Neural progenitor cell (in vitro differentiated cells): ENCODE measurements at regions not wholly inside any gene's neighbourhood (a gene's known extent, or its start where the extent isn't known, plus 50 kb on each side); places are given as distances from the start of the nearest gene placed in this dataset.

Experiments used
- DNase-seq: peaks from one replicate; pipeline ENCODE4 v3.0.0-alpha.2; 2016; ENCODE audit warnings: low spot score
- H2AFZ ChIP-seq: fragments of 200-600 bp; sonication (generic); replicated peaks from 2 replicates; pipeline ENCODE4 v1.6.1; 2016; ENCODE audit warnings: antibody characterized with exemption
- H3F3A ChIP-seq: fragments of 200-600 bp; sonication (generic); 2 replicates; pipeline ENCODE4 v1.6.1; 2016; ENCODE audit warnings: antibody characterized with exemption, low read depth
- H3K27ac ChIP-seq: fragments of 200-600 bp; sonication (generic); 2 replicates; pipeline ENCODE4 v1.5.1; 2016; ENCODE audit warnings: mild to moderate bottlenecking
- H3K27me3 ChIP-seq: fragments of 200-600 bp; sonication (generic); 2 replicates; pipeline ENCODE4 v1.6.1; 2016; ENCODE audit warnings: mild to moderate bottlenecking, moderate library complexity
- H3K36me3 ChIP-seq: fragments of 200-600 bp; sonication (generic); 2 replicates; pipeline ENCODE4 v1.5.1; 2016
- H3K4me1 ChIP-seq: fragments of 200-600 bp; sonication (generic); 2 replicates; pipeline ENCODE4 v1.6.1; 2016; ENCODE audit warnings: mixed run types
- H3K4me2 ChIP-seq: fragments of 200-600 bp; sonication (generic); 2 replicates; pipeline ENCODE4 v1.6.1; 2016
- H3K4me3 ChIP-seq: fragments of 200-600 bp; sonication (generic); 2 replicates; pipeline ENCODE4 v1.5.1; 2016
- H3K79me2 ChIP-seq: fragments of 200-600 bp; sonication (generic); 2 replicates; pipeline ENCODE4 v1.6.1; 2016; ENCODE audit warnings: low read depth
- H3K9ac ChIP-seq: fragments of 200-600 bp; sonication (generic); 2 replicates; pipeline ENCODE4 v1.6.1; 2016
- H3K9me3 ChIP-seq: fragments of 200-600 bp; sonication (generic); 2 replicates; pipeline ENCODE4 v1.5.1; 2016; ENCODE audit warnings: low read depth
- H4K20me1 ChIP-seq: fragments of 200-600 bp; sonication (generic); 2 replicates; pipeline ENCODE4 v1.6.1; 2016; ENCODE audit warnings: low read depth
- H3K27ac Mint-ChIP-seq: 3 replicates; pipeline ENCODE4 v1.8.0; 2021; ENCODE audit warnings: mixed read lengths
- H3K27me3 Mint-ChIP-seq: 2 replicates; pipeline ENCODE4 v1.8.0; 2022; ENCODE audit warnings: low read depth, mild to moderate bottlenecking, inconsistent platforms, moderate library complexity, mixed read lengths; ENCODE audit not compliant: insufficient read depth
- H3K36me3 Mint-ChIP-seq: 3 replicates; pipeline ENCODE4 v1.8.0; 2021; ENCODE audit warnings: mixed read lengths
- H3K4me1 Mint-ChIP-seq: 3 replicates; pipeline ENCODE4 v1.8.0; 2021; ENCODE audit warnings: mixed read lengths
- H3K4me3 Mint-ChIP-seq: 3 replicates; pipeline ENCODE4 v1.8.0; 2021; ENCODE audit warnings: mild to moderate bottlenecking, moderate library complexity, mixed read lengths
- H3K9me3 Mint-ChIP-seq: 3 replicates; pipeline ENCODE4 v1.8.0; 2020; ENCODE audit warnings: mixed read lengths
- EZH2 ChIP-seq: fragments of 200-600 bp; sonication (generic); IDR thresholded peaks from 2 replicates; pipeline ENCODE4 v1.6.1; 2017; ENCODE audit warnings: antibody characterized with exemption, mild to moderate bottlenecking, moderate library complexity
- EZH2phosphoT487 ChIP-seq: fragments of 200-600 bp; sonication (generic); IDR thresholded peaks from 2 replicates; pipeline ENCODE4 v1.6.1; 2017; ENCODE audit warnings: antibody characterized with exemption
- TF ChIP-seq, protein P1 (sequence below): fragments of 200-600 bp; sonication (generic); IDR thresholded peaks from 2 replicates; pipeline ENCODE4 v1.5.1; 2017; ENCODE audit warnings: antibody characterized with exemption, mild to moderate bottlenecking

DNA sequence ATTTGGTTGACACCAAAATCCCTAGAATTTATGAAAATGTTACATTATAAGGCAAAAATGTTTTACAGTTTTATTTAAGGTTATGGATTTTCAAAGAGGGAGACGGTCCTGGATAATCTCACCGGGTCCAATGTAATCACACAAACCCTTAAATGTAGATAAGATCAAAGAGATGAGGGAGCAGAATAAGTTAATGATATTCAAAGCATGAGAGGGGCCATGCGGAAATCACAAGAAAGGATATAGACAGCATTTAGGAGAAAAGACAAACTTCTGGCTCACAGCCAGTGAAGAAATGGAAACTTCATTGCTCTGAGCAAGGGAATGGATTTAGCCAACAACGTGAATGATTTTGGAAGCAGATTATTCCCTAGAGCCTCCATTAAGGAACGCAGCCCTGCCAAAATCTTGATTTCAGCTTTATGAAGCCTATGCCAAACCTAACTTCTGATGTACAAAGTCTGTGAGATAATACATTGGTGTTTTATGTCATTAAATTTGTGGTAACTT is 684.4 kb upstream of the GNPDA2 start:
- no peak overlapping the region for H2AFZ ChIP-seq
- Mint-ChIP-seq H3K4me1 (no peaks in the 10 kb centered on the region), H3K36me3 (no peaks in the 10 kb centered on the region), H3K4me3 (no peak overlapping the region), H3K27me3 (no peaks in the 10 kb centered on the region), H3K27ac (no peak overlapping the region), H3K9me3 (no peaks in the 10 kb centered on the region)
- H3K36me3 ChIP-seq, result no peaks in the 10 kb centered on the region
- no peaks in the 10 kb centered on the region for H3K9me3 ChIP-seq
- H3K27me3 ChIP-seq, result no peaks in the 10 kb centered on the region
- no peak overlapping the region for H3K4me3 ChIP-seq
- H3K27ac ChIP-seq, result no peak overlapping the region
- no peaks in the 10 kb centered on the region for H3K79me2 ChIP-seq
- no peaks in the 10 kb centered on the region for H4K20me1 ChIP-seq
- H3K4me2 ChIP-seq, result no peak overlapping the region
- no peaks in the 10 kb centered on the region for H3F3A ChIP-seq
- TF ChIP-seq EZH2phosphoT487 (no peak), EZH2 (no peak)
- TF ChIP-seq, protein P1, sequence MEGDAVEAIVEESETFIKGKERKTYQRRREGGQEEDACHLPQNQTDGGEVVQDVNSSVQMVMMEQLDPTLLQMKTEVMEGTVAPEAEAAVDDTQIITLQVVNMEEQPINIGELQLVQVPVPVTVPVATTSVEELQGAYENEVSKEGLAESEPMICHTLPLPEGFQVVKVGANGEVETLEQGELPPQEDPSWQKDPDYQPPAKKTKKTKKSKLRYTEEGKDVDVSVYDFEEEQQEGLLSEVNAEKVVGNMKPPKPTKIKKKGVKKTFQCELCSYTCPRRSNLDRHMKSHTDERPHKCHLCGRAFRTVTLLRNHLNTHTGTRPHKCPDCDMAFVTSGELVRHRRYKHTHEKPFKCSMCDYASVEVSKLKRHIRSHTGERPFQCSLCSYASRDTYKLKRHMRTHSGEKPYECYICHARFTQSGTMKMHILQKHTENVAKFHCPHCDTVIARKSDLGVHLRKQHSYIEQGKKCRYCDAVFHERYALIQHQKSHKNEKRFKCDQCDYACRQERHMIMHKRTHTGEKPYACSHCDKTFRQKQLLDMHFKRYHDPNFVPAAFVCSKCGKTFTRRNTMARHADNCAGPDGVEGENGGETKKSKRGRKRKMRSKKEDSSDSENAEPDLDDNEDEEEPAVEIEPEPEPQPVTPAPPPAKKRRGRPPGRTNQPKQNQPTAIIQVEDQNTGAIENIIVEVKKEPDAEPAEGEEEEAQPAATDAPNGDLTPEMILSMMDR, result no peak
- no peak overlapping the region for H3K9ac ChIP-seq
- DNase-seq, result no peak
- H3K4me1 ChIP-seq, result no peaks in the 10 kb centered on the region

DNA sequence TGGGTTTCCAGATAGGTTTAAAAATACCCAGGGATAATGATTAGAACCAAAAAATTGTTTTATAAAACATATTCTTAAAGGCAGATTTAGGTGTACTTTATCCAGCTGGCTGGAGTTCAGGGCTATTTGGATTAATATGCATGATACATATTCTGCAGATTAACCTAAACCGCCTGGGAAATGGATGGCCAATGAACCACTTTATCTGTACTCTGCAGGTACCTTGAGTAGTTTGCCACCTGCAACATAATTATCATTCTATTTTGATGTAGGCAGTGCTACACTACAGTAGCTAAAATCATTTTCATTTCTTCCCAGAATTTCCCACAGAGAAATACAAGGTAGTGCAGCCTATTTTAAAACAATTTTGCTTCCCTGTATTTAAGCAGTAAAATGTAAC is 683.2 kb upstream of the GNPDA2 start:
- Histone ChIP-seq H3K27me3 (no peaks in the 10 kb centered on the region), H3K4me1 (no peaks in the 10 kb centered on the region), H3K9me3 (no peaks in the 10 kb centered on the region), H2AFZ (no peak overlapping the region), H3K4me3 (no peak overlapping the region), H3K27ac (no peak overlapping the region), H4K20me1 (no peaks in the 10 kb centered on the region), H3K36me3 (no peaks in the 10 kb centered on the region), H3K9ac (no peak overlapping the region), H3K79me2 (no peaks in the 10 kb centered on the region), H3F3A (no peaks in the 10 kb centered on the region), H3K4me2 (no peak overlapping the region)
- Mint-ChIP-seq H3K4me1 (no peaks in the 10 kb centered on the region), H3K4me3 (no peak overlapping the region), H3K27me3 (no peaks in the 10 kb centered on the region), H3K36me3 (no peaks in the 10 kb centered on the region), H3K9me3 (no peaks in the 10 kb centered on the region), H3K27ac (no peak overlapping the region)
- no peak for TF ChIP-seq EZH2
- no peak for DNase-seq

GRCh38 chr4:45408996-45409395 is 682.6 kb upstream of the GNPDA2 start:
- no peaks in the 10 kb centered on the region for H3K27me3 ChIP-seq

GRCh38 chr4:45399116-45399515 is 672.8 kb upstream of the GNPDA2 start:
- Mint-ChIP-seq H3K9me3 (no peaks in the 10 kb centered on the region), H3K27ac (no peak overlapping the region), H3K4me1 (no peaks in the 10 kb centered on the region), H3K4me3 (no peak overlapping the region), H3K36me3 (no peaks in the 10 kb centered on the region), H3K27me3 (no peaks in the 10 kb centered on the region)
- no peak overlapping the region for H3K27ac ChIP-seq
- no peak overlapping the region for H3K9ac ChIP-seq
- DNase-seq, result no peak
- H3K4me1 ChIP-seq, result no peaks in the 10 kb centered on the region
- TF ChIP-seq EZH2, result no peak
- TF ChIP-seq, protein P1, result no peak
- no peak for TF ChIP-seq EZH2phosphoT487
- H3K79me2 ChIP-seq, result no peaks in the 10 kb centered on the region
- H3K27me3 ChIP-seq, result no peaks in the 10 kb centered on the region
- no peak overlapping the region for H2AFZ ChIP-seq
- no peak overlapping the region for H3K4me3 ChIP-seq
- H4K20me1 ChIP-seq, result no peaks in the 10 kb centered on the region
- no peaks in the 10 kb centered on the region for H3K36me3 ChIP-seq
- no peaks in the 10 kb centered on the region for H3K9me3 ChIP-seq
- no peak overlapping the region for H3K4me2 ChIP-seq
- H3F3A ChIP-seq, result no peaks in the 10 kb centered on the region

More at GRCh38 chr4:45408996-45409395, 682.6 kb upstream of the GNPDA2 start:
- H3K4me1 ChIP-seq, result no peaks in the 10 kb centered on the region
- H3K79me2 ChIP-seq, result no peaks in the 10 kb centered on the region
- H3F3A ChIP-seq, result no peaks in the 10 kb centered on the region
- H3K36me3 ChIP-seq, result no peaks in the 10 kb centered on the region
- Mint-ChIP-seq H3K27ac (no peak overlapping the region), H3K9me3 (no peaks in the 10 kb centered on the region), H3K4me3 (no peak overlapping the region), H3K4me1 (no peaks in the 10 kb centered on the region), H3K36me3 (no peaks in the 10 kb centered on the region), H3K27me3 (no peaks in the 10 kb centered on the region)
- no peak overlapping the region for H3K9ac ChIP-seq
- H2AFZ ChIP-seq, result no peak overlapping the region
- no peaks in the 10 kb centered on the region for H4K20me1 ChIP-seq
- no peak for DNase-seq
- no peak overlapping the region for H3K27ac ChIP-seq
- H3K4me3 ChIP-seq, result no peak overlapping the region
- TF ChIP-seq EZH2phosphoT487 (no peak), EZH2 (no peak)
- TF ChIP-seq, protein P1, result no peak
- H3K9me3 ChIP-seq, result no peaks in the 10 kb centered on the region
- H3K4me2 ChIP-seq, result no peak overlapping the region
